ENCODE measurements at regions not wholly inside any gene's neighbourhood (a gene's known extent, or its start where the extent isn't known, plus 50 kb on each side); places are given as distances from the start of the nearest gene placed in this dataset.
"Not testable (repeated sequence)": the region's sequence is repeated elsewhere in the genome, so short reads cannot be mapped to it uniquely, and the experiment has no call there.

- Histone ChIP-seq H3K4me3 (no peak overlapping the region), H3K27me3 (ENCODE audit: low read depth) (no peaks in the 10 kb centered on the region), H3K9me3 (no peaks in the 10 kb centered on the region), H3K4me1 (no peaks in the 10 kb centered on the region), H3K36me3 (replicated peaks) (no peaks in the 10 kb centered on the region)
- in situ Hi-C loops (cut with MboI; ENCODE audit: low sequenced_read_pairs): no loop called here
- DNase-seq (ENCODE audit: low spot score in 2 of 2): no peak
These were observed 199.0 kb upstream of the DCC start for GRCh38 chr18:52140986-52141385.

GRCh38 chr18:52150050-52150449 lies 189.9 kb upstream of the DCC start:
- H3K27me3 ChIP-seq (ENCODE audit: low read depth): no peaks in the 10 kb centered on the region
- in situ Hi-C loops (cut with MboI; ENCODE audit: low sequenced_read_pairs): no loop called here
- no peaks in the 10 kb centered on the region for H3K4me1 ChIP-seq
- DNase-seq (ENCODE audit: low spot score in 2 of 2): no peak
- no peaks in the 10 kb centered on the region for H3K36me3 ChIP-seq (replicated peaks)
- H3K9me3 ChIP-seq: no peaks in the 10 kb centered on the region
- H3K4me3 ChIP-seq: no peak overlapping the region

GRCh38 chr18:52152036-52152435 lies 188.0 kb upstream of the DCC start:
- Histone ChIP-seq H3K4me3 (no peak overlapping the region), H3K27me3 (ENCODE audit: low read depth) (no peaks in the 10 kb centered on the region), H3K4me1 (no peaks in the 10 kb centered on the region), H3K36me3 (replicated peaks) (no peaks in the 10 kb centered on the region), H3K9me3 (no peaks in the 10 kb centered on the region)
- DNase-seq (ENCODE audit: low spot score in 2 of 2): no peak
- in situ Hi-C loops (cut with MboI; ENCODE audit: low sequenced_read_pairs): no loop called here

- no peaks in the 10 kb centered on the region for H3K9me3 ChIP-seq
- H3K4me1 ChIP-seq: no peaks in the 10 kb centered on the region
- in situ Hi-C loops (cut with MboI; ENCODE audit: low sequenced_read_pairs): no loop called here
These were observed 183.8 kb upstream of the DCC start for GRCh38 chr18:52156166-52156565.

GRCh38 chr18:52160636-52161035 lies 179.4 kb upstream of the DCC start:
- no peak for DNase-seq (ENCODE audit: low spot score in 2 of 2)
- H3K4me3 ChIP-seq: no peak overlapping the region
- in situ Hi-C loops (cut with MboI; ENCODE audit: low sequenced_read_pairs): no loop called here
- no peaks in the 10 kb centered on the region for H3K4me1 ChIP-seq
- H3K9me3 ChIP-seq: no peaks in the 10 kb centered on the region
- no peaks in the 10 kb centered on the region for H3K27me3 ChIP-seq (ENCODE audit: low read depth)
- H3K36me3 ChIP-seq (replicated peaks): no peaks in the 10 kb centered on the region

More at GRCh38 chr18:52156166-52156565, 183.8 kb upstream of the DCC start:
- DNase-seq (ENCODE audit: low spot score in 2 of 2): no peak
- Histone ChIP-seq H3K27me3 (ENCODE audit: low read depth) (no peaks in the 10 kb centered on the region), H3K36me3 (replicated peaks) (no peaks in the 10 kb centered on the region), H3K4me3 (no peak overlapping the region)

GRCh38 chr18:52163478-52163877 lies 176.5 kb upstream of the DCC start:
- DNase-seq (ENCODE audit: low spot score in 2 of 2): no peak
- H3K4me1 ChIP-seq: no peaks in the 10 kb centered on the region
- in situ Hi-C loops (cut with MboI; ENCODE audit: low sequenced_read_pairs): no loop called here
- no peaks in the 10 kb centered on the region for H3K9me3 ChIP-seq
- no peaks in the 10 kb centered on the region for H3K27me3 ChIP-seq (ENCODE audit: low read depth)
- H3K36me3 ChIP-seq (replicated peaks): no peaks in the 10 kb centered on the region
- H3K4me3 ChIP-seq: no peak overlapping the region

GRCh38 chr18:52168131-52168530 lies 171.9 kb upstream of the DCC start:
- H3K9me3 ChIP-seq; H3K27me3 ChIP-seq (ENCODE audit: low read depth); H3K36me3 ChIP-seq (replicated peaks); DNase-seq (ENCODE audit: low spot score in 2 of 2); H3K4me1 ChIP-seq; H3K4me3 ChIP-seq; in situ Hi-C loops (cut with MboI; ENCODE audit: low sequenced_read_pairs): not testable (repeated sequence)

- DNase-seq (ENCODE audit: low spot score in 2 of 2): no peak
- in situ Hi-C loops (cut with MboI; ENCODE audit: low sequenced_read_pairs): no loop called here
- no peaks in the 10 kb centered on the region for H3K4me1 ChIP-seq
- H3K27me3 ChIP-seq (ENCODE audit: low read depth): no peaks in the 10 kb centered on the region
- no peaks in the 10 kb centered on the region for H3K9me3 ChIP-seq
- no peak overlapping the region for H3K4me3 ChIP-seq
- no peaks in the 10 kb centered on the region for H3K36me3 ChIP-seq (replicated peaks)
These were observed 165.8 kb upstream of the DCC start for GRCh38 chr18:52174220-52174619.

GRCh38 chr18:52175406-52175805 lies 164.6 kb upstream of the DCC start:
- Histone ChIP-seq H3K27me3 (ENCODE audit: low read depth) (no peaks in the 10 kb centered on the region), H3K9me3 (no peaks in the 10 kb centered on the region), H3K36me3 (replicated peaks) (no peaks in the 10 kb centered on the region), H3K4me1 (no peaks in the 10 kb centered on the region), H3K4me3 (no peak overlapping the region)
- in situ Hi-C loops (cut with MboI; ENCODE audit: low sequenced_read_pairs): no loop called here
- no peak for DNase-seq (ENCODE audit: low spot score in 2 of 2)

- Histone ChIP-seq H3K36me3 (replicated peaks) (no peaks in the 10 kb centered on the region), H3K9me3 (no peaks in the 10 kb centered on the region), H3K4me1 (no peaks in the 10 kb centered on the region), H3K27me3 (ENCODE audit: low read depth) (no peaks in the 10 kb centered on the region), H3K4me3 (no peak overlapping the region)
- in situ Hi-C loops (cut with MboI; ENCODE audit: low sequenced_read_pairs): no loop called here
- DNase-seq (ENCODE audit: low spot score in 2 of 2): no peak
These were observed 156.9 kb upstream of the DCC start for GRCh38 chr18:52183107-52183506.

GRCh38 chr18:52190195-52190594 lies 149.8 kb upstream of the DCC start:
- H3K9me3 ChIP-seq: no peaks in the 10 kb centered on the region
- DNase-seq (ENCODE audit: low spot score in 2 of 2): no peak
- no peaks in the 10 kb centered on the region for H3K36me3 ChIP-seq (replicated peaks)
- in situ Hi-C loops (cut with MboI; ENCODE audit: low sequenced_read_pairs): no loop called here
- H3K4me1 ChIP-seq: no peaks in the 10 kb centered on the region
- H3K27me3 ChIP-seq (ENCODE audit: low read depth): no peaks in the 10 kb centered on the region
- H3K4me3 ChIP-seq: no peak overlapping the region

GRCh38 chr18:52190631-52191030 lies 149.4 kb upstream of the DCC start:
- H3K36me3 ChIP-seq (replicated peaks): no peaks in the 10 kb centered on the region
- in situ Hi-C loops (cut with MboI; ENCODE audit: low sequenced_read_pairs): no loop called here

GRCh38 chr18:52200406-52200805 lies 139.6 kb upstream of the DCC start:
- in situ Hi-C loops (cut with MboI; ENCODE audit: low sequenced_read_pairs): no loop called here
- Histone ChIP-seq H3K36me3 (replicated peaks) (no peaks in the 10 kb centered on the region), H3K4me3 (no peak overlapping the region), H3K9me3 (no peaks in the 10 kb centered on the region), H3K4me1 (no peaks in the 10 kb centered on the region), H3K27me3 (ENCODE audit: low read depth) (no peaks in the 10 kb centered on the region)
- DNase-seq (ENCODE audit: low spot score in 2 of 2): no peak

More at GRCh38 chr18:52190631-52191030, 149.4 kb upstream of the DCC start:
- H3K4me3 ChIP-seq: no peak overlapping the region
- no peak for DNase-seq (ENCODE audit: low spot score in 2 of 2)
- no peaks in the 10 kb centered on the region for H3K4me1 ChIP-seq
- no peaks in the 10 kb centered on the region for H3K9me3 ChIP-seq
- no peaks in the 10 kb centered on the region for H3K27me3 ChIP-seq (ENCODE audit: low read depth)

- no peaks in the 10 kb centered on the region for H3K9me3 ChIP-seq
- H3K27me3 ChIP-seq (ENCODE audit: low read depth): no peaks in the 10 kb centered on the region
- H3K4me3 ChIP-seq: no peak overlapping the region
- no peak for DNase-seq (ENCODE audit: low spot score in 2 of 2)
- no peaks in the 10 kb centered on the region for H3K36me3 ChIP-seq (replicated peaks)
- in situ Hi-C loops (cut with MboI; ENCODE audit: low sequenced_read_pairs): no loop called here
- no peaks in the 10 kb centered on the region for H3K4me1 ChIP-seq
These were observed 138.9 kb upstream of the DCC start for GRCh38 chr18:52200921-52201663.

- no peaks in the 10 kb centered on the region for H3K4me1 ChIP-seq
- H3K4me3 ChIP-seq: no peak overlapping the region
- no peaks in the 10 kb centered on the region for H3K9me3 ChIP-seq
- H3K27me3 ChIP-seq (ENCODE audit: low read depth): no peaks in the 10 kb centered on the region
- in situ Hi-C loops (cut with MboI; ENCODE audit: low sequenced_read_pairs): no loop called here
- DNase-seq (ENCODE audit: low spot score in 2 of 2): no peak
- no peaks in the 10 kb centered on the region for H3K36me3 ChIP-seq (replicated peaks)
These were observed 131.4 kb upstream of the DCC start for GRCh38 chr18:52208646-52209045.

Measured in HAP-1 (cell line).